GM21576 (cell line): ENCODE measurements at regions not wholly inside any gene's neighbourhood (a gene's known extent, or its start where the extent isn't known, plus 50 kb on each side); places are given as distances from the start of the nearest gene placed in this dataset.

ENCODE experiments used
- ATAC-seq: cut with Tn5 transposase; IDR thresholded peaks from one replicate; pipeline ENCODE4 v1.9.1; 2021; ENCODE audit warnings: mild to moderate bottlenecking, moderate library complexity; ENCODE audit not compliant: unreplicated experiment

GRCh38 chr5:145708169-145708568 is 127.0 kb downstream of the PRELID2 start:
- ATAC-seq = no peak

- no peak for ATAC-seq
Measured at GRCh38 chr5:145704724-145705123, 130.4 kb downstream of the PRELID2 start.

GRCh38 chr5:145703856-145704255 is 131.3 kb downstream of the PRELID2 start:
- ATAC-seq = no peak

- no peak for ATAC-seq
Measured at GRCh38 chr5:145701404-145701803, 133.7 kb downstream of the PRELID2 start.

- no peak for ATAC-seq
Measured at GRCh38 chr5:145699846-145700245, 135.3 kb downstream of the PRELID2 start.

GRCh38 chr5:145697251-145697990 is 137.7 kb downstream of the PRELID2 start:
- ATAC-seq = peak; percentile 53

- peak; percentile 90 for ATAC-seq
Measured at GRCh38 chr5:145689235-145689634, 145.9 kb downstream of the PRELID2 start.

- ATAC-seq = no peak
Measured at GRCh38 chr5:145687943-145688342, 147.2 kb downstream of the PRELID2 start.

- ATAC-seq = no peak
Measured at GRCh38 chr5:145685417-145685816, 149.7 kb downstream of the PRELID2 start.

GRCh38 chr5:145683431-145683830 is 151.7 kb downstream of the PRELID2 start:
- no peak for ATAC-seq

GRCh38 chr5:145682197-145682899 is 152.8 kb downstream of the PRELID2 start:
- no peak for ATAC-seq

- ATAC-seq = peak; percentile 99
Measured at GRCh38 chr5:145681686-145682085, 153.5 kb downstream of the PRELID2 start.

GRCh38 chr5:145681216-145681615 is 153.9 kb downstream of the PRELID2 start:
- ATAC-seq = no peak

GRCh38 chr5:145680767-145681166 is 154.4 kb downstream of the PRELID2 start:
- ATAC-seq = no peak

GRCh38 chr5:145680169-145680568 is 155.0 kb downstream of the PRELID2 start:
- no peak for ATAC-seq

GRCh38 chr5:145678255-145678654 is 156.9 kb downstream of the PRELID2 start:
- ATAC-seq = no peak

- ATAC-seq = no peak
Measured at GRCh38 chr5:145673786-145674185, 161.4 kb downstream of the PRELID2 start.

- no peak for ATAC-seq
Measured at GRCh38 chr5:145668714-145669113, 166.4 kb downstream of the PRELID2 start.

GRCh38 chr5:145667742-145668141 is 167.4 kb downstream of the PRELID2 start:
- ATAC-seq = no peak

- no peak for ATAC-seq
Measured at GRCh38 chr5:145666591-145666990, 168.6 kb downstream of the PRELID2 start.

GRCh38 chr5:145661737-145662485 is 173.2 kb downstream of the PRELID2 start:
- no peak for ATAC-seq
